ENCODE measurements at regions not wholly inside any gene's neighbourhood (a gene's known extent, or its start where the extent isn't known, plus 50 kb on each side); places are given as distances from the start of the nearest gene placed in this dataset.

GRCh38 chr16:73196670-73197069 lies 148.7 kb upstream of the ZFHX3 start:
- Histone ChIP-seq H3K9me3 (ENCODE audit: low read depth) (no peaks in the 10 kb centered on the region), H3K4me2 (no peak overlapping the region), H2AFZ (no peak overlapping the region), H4K20me1 (ENCODE audit: insufficient read depth, poor library complexity, severe bottlenecking) (no peaks in the 10 kb centered on the region), H3K4me3 (no peak overlapping the region), H3K9me2 (replicated peaks; ENCODE audit: insufficient read depth) (no peaks in the 10 kb centered on the region), H3K36me3 (replicated peaks; ENCODE audit: insufficient read depth, low read depth) (no peaks in the 10 kb centered on the region), H3K27me3 (no peaks in the 10 kb centered on the region), H3K4me1 (ENCODE audit: insufficient read depth) (no peaks in the 10 kb centered on the region), H3K27ac (no peak overlapping the region), H3K79me2 (no peaks in the 10 kb centered on the region)
- peak; percentile 72 for DNase-seq (ENCODE audit: low spot score)
- 41% methylated on average over 4 of the region's 4 CpGs for WGBS (ENCODE audit: low lambda C conversion rate, missing lambda C conversion rate)
- TF ChIP-seq EZH2phosphoT487 (IDR thresholded peaks at IDR 0.05; ENCODE audit: low read depth, severe bottlenecking, unreplicated experiment) (no peak), CTCF (IDR thresholded peaks at IDR 0.05; ENCODE audit: poor library complexity) (peak; percentile 48)

GRCh38 chr16:73193464-73193863 lies 145.5 kb upstream of the ZFHX3 start:
- H3K27ac ChIP-seq: no peak overlapping the region
- H2AFZ ChIP-seq: no peak overlapping the region
- no peaks in the 10 kb centered on the region for H3K36me3 ChIP-seq (replicated peaks; ENCODE audit: insufficient read depth, low read depth)
- no peaks in the 10 kb centered on the region for H4K20me1 ChIP-seq (ENCODE audit: insufficient read depth, poor library complexity, severe bottlenecking)
- H3K4me2 ChIP-seq: no peak overlapping the region
- no peaks in the 10 kb centered on the region for H3K9me3 ChIP-seq (ENCODE audit: low read depth)
- DNase-seq (ENCODE audit: low spot score): no peak
- H3K4me3 ChIP-seq: no peak overlapping the region
- TF ChIP-seq EZH2phosphoT487 (IDR thresholded peaks at IDR 0.05; ENCODE audit: low read depth, severe bottlenecking, unreplicated experiment) (no peak), CTCF (IDR thresholded peaks at IDR 0.05; ENCODE audit: poor library complexity) (no peak), EZH2 (IDR thresholded peaks at IDR 0.05; ENCODE audit: borderline replicate concordance) (no peak)
- no peaks in the 10 kb centered on the region for H3K4me1 ChIP-seq (ENCODE audit: insufficient read depth)
- no peaks in the 10 kb centered on the region for H3K79me2 ChIP-seq
- H3K27me3 ChIP-seq: no peaks in the 10 kb centered on the region
- whole genome bisulfite sequencing (ENCODE audit: low lambda C conversion rate, missing lambda C conversion rate): 67% methylated on average over 1 of the region's 1 CpG
- no peaks in the 10 kb centered on the region for H3K9me2 ChIP-seq (replicated peaks; ENCODE audit: insufficient read depth)

GRCh38 chr16:73192232-73192894 lies 144.4 kb upstream of the ZFHX3 start:
- 84% methylated on average over 19 of the region's 19 CpGs for WGBS (ENCODE audit: low lambda C conversion rate, missing lambda C conversion rate)
- TF ChIP-seq EZH2phosphoT487 (IDR thresholded peaks at IDR 0.05; ENCODE audit: low read depth, severe bottlenecking, unreplicated experiment) (no peak), EZH2 (IDR thresholded peaks at IDR 0.05; ENCODE audit: borderline replicate concordance) (no peak)
- Histone ChIP-seq H3K27ac (no peak overlapping the region), H3K79me2 (no peaks in the 10 kb centered on the region), H3K4me1 (ENCODE audit: insufficient read depth) (peaks cover 1% of the 10 kb centered on the region), H3K4me2 (no peak overlapping the region), H4K20me1 (ENCODE audit: insufficient read depth, poor library complexity, severe bottlenecking) (no peaks in the 10 kb centered on the region), H3K36me3 (replicated peaks; ENCODE audit: insufficient read depth, low read depth) (no peaks in the 10 kb centered on the region), H3K9me3 (ENCODE audit: low read depth) (no peaks in the 10 kb centered on the region), H2AFZ (no peak overlapping the region), H3K27me3 (no peaks in the 10 kb centered on the region), H3K4me3 (no peak overlapping the region), H3K9me2 (replicated peaks; ENCODE audit: insufficient read depth) (no peaks in the 10 kb centered on the region)
- no peak for DNase-seq (ENCODE audit: low spot score)

- Histone ChIP-seq H3K9me3 (ENCODE audit: low read depth) (no peaks in the 10 kb centered on the region), H3K4me1 (ENCODE audit: insufficient read depth) (peaks cover 8% of the 10 kb centered on the region), H3K9me2 (replicated peaks; ENCODE audit: insufficient read depth) (no peaks in the 10 kb centered on the region), H3K4me3 (no peak overlapping the region), H2AFZ (no peak overlapping the region), H3K27ac (no peak overlapping the region), H3K36me3 (replicated peaks; ENCODE audit: insufficient read depth, low read depth) (no peaks in the 10 kb centered on the region), H3K4me2 (no peak overlapping the region), H3K79me2 (no peaks in the 10 kb centered on the region), H3K27me3 (no peaks in the 10 kb centered on the region), H4K20me1 (ENCODE audit: insufficient read depth, poor library complexity, severe bottlenecking) (no peaks in the 10 kb centered on the region)
- DNase-seq (ENCODE audit: low spot score): no peak
- no peak for TF ChIP-seq CTCF (IDR thresholded peaks at IDR 0.05; ENCODE audit: poor library complexity)
- no peak for TF ChIP-seq EZH2phosphoT487 (IDR thresholded peaks at IDR 0.05; ENCODE audit: low read depth, severe bottlenecking, unreplicated experiment)
- TF ChIP-seq EZH2 (IDR thresholded peaks at IDR 0.05; ENCODE audit: borderline replicate concordance): no peak
- 79% methylated on average over 8 of the region's 8 CpGs for WGBS (ENCODE audit: low lambda C conversion rate, missing lambda C conversion rate)
Measured at GRCh38 chr16:73191660-73192046, 143.7 kb upstream of the ZFHX3 start.
